WTC11 (cell line): ENCODE measurements at regions not wholly inside any gene's neighbourhood (a gene's known extent, or its start where the extent isn't known, plus 50 kb on each side); places are given as distances from the start of the nearest gene placed in this dataset.

ENCODE experiments used
- ATAC-seq: fragments of 200-7000 bp; cut with Tn5 transposase; 2 replicates; pipeline ENCODE4 v1.10.0; 2021; ENCODE audit warnings: mild to moderate bottlenecking, moderate library complexity
- CTCF ChIA-PET: fragments of 300-600 bp; sonication (Branson Sonifier 250); formaldehyde crosslinking; loops from one replicate; lab custom pipeline; 2021; ENCODE audit warnings: antibody characterized with exemption; lab: Charles Lee
- POLR2A ChIA-PET: fragments of 350-600 bp; sonication (Branson Sonifier 250); formaldehyde crosslinking; loops from one replicate; lab custom pipeline; 2021; ENCODE audit warnings: antibody characterized with exemption; lab: Charles Lee
- DNase-seq: peaks from one replicate; pipeline ENCODE4 v3.0.0; 2021; ENCODE audit warnings: low spot score
- H3K27ac Mint-ChIP-seq: 2 replicates; pipeline ENCODE4 v1.8.0; 2021; ENCODE audit warnings: mixed read lengths
- H3K27me3 Mint-ChIP-seq: 2 replicates; pipeline ENCODE4 v1.8.0; 2021; ENCODE audit warnings: low read depth, mild to moderate bottlenecking, moderate library complexity, mixed read lengths
- H3K36me3 Mint-ChIP-seq: 2 replicates; pipeline ENCODE4 v1.8.0; 2021; ENCODE audit warnings: mixed read lengths
- H3K4me1 Mint-ChIP-seq: 2 replicates; pipeline ENCODE4 v1.8.0; 2022; ENCODE audit warnings: mixed read lengths
- H3K4me3 Mint-ChIP-seq: 2 replicates; pipeline ENCODE4 v1.8.0; 2021; ENCODE audit warnings: mild to moderate bottlenecking, moderate library complexity, mixed read lengths
- H3K9me3 Mint-ChIP-seq: 2 replicates; pipeline ENCODE4 v1.8.0; 2021; ENCODE audit warnings: mixed read lengths
- ATF3 ChIP-seq: sonication (generic); formaldehyde crosslinking; conservative IDR thresholded peaks from 2 replicates; pipeline ENCODE4 v1.8.1; 2022; ENCODE audit warnings: mild to moderate bottlenecking, missing genetic modification reagents
- CDX4 ChIP-seq: fragments of 250-450 bp; sonication (Bioruptor Pico); IDR thresholded peaks from 2 replicates; pipeline ENCODE4 v1.9.0; 2021; ENCODE audit warnings: moderate library complexity, mild to moderate bottlenecking, inconsistent platforms, borderline replicate concordance
- ELF4 ChIP-seq: sonication (generic); formaldehyde crosslinking; IDR thresholded peaks from 2 replicates; pipeline ENCODE4 v1.8.1; 2022; ENCODE audit warnings: low read depth, mild to moderate bottlenecking, moderate library complexity, missing genetic modification reagents
- IRF1 ChIP-seq: sonication (generic); formaldehyde crosslinking; IDR thresholded peaks from 2 replicates; pipeline ENCODE4 v1.8.0; 2023; ENCODE audit warnings: missing genetic modification reagents
- IRF2 ChIP-seq: sonication (generic); formaldehyde crosslinking; IDR thresholded peaks from 2 replicates; pipeline ENCODE4 v1.8.0; 2022; ENCODE audit warnings: low read depth, missing genetic modification reagents, borderline replicate concordance
- RORB ChIP-seq: fragments of 250-450 bp; sonication (Bioruptor Pico); IDR thresholded peaks from 2 replicates; pipeline ENCODE4 v1.9.0; 2021; ENCODE audit warnings: mild to moderate bottlenecking
- TCF7 ChIP-seq: sonication (generic); formaldehyde crosslinking; IDR thresholded peaks from 2 replicates; pipeline ENCODE4 v1.8.0; 2022; ENCODE audit warnings: mild to moderate bottlenecking, low read depth, missing genetic modification reagents, moderate library complexity
- TP53 ChIP-seq: sonication (generic); formaldehyde crosslinking; IDR thresholded peaks from 2 replicates; pipeline ENCODE4 v1.8.1; 2023; ENCODE audit warnings: mild to moderate bottlenecking, missing genetic modification reagents
- USF1 ChIP-seq: sonication (generic); formaldehyde crosslinking; IDR thresholded peaks from 2 replicates; pipeline ENCODE4 v1.8.0; 2022; ENCODE audit warnings: mild to moderate bottlenecking, missing genetic modification reagents
- USF2 ChIP-seq: sonication (generic); formaldehyde crosslinking; IDR thresholded peaks from 2 replicates; pipeline ENCODE4 v1.8.1; 2023; ENCODE audit warnings: mild to moderate bottlenecking, missing genetic modification reagents, moderate library complexity
- ZNF121 ChIP-seq: sonication (generic); formaldehyde crosslinking; IDR thresholded peaks from 2 replicates; pipeline ENCODE4 v1.8.0; 2023; ENCODE audit warnings: missing genetic modification reagents
- ZNF281 ChIP-seq: sonication (generic); formaldehyde crosslinking; IDR thresholded peaks from 2 replicates; pipeline ENCODE4 v1.8.0; 2023; ENCODE audit warnings: mild to moderate bottlenecking, missing genetic modification reagents
- ZNF423 ChIP-seq: fragments of 250-450 bp; sonication (Bioruptor Pico); IDR thresholded peaks from 2 replicates; pipeline ENCODE4 v2.1.2; 2022; ENCODE audit warnings: mild to moderate bottlenecking, moderate library complexity

- no peak for TF ChIP-seq IRF2
- TF ChIP-seq ZNF121 (CRISPR knock-in tag) = no peak
- TF ChIP-seq TCF7 (CRISPR knock-in tag) = no peak
- no peak for TF ChIP-seq ATF3 (CRISPR knock-in tag)
- no peak for TF ChIP-seq ELF4 (CRISPR knock-in tag)
- no peak for TF ChIP-seq ZNF281 (CRISPR knock-in tag)
- no peak for TF ChIP-seq CDX4 (CRISPR knock-in tag)
- no peak for TF ChIP-seq RORB
- TF ChIP-seq USF1 = no peak
- TF ChIP-seq ZNF423 = no peak
- TF ChIP-seq TP53 (CRISPR knock-in tag) = no peak
- TF ChIP-seq USF2 = no peak
- no peak for TF ChIP-seq IRF1 (CRISPR knock-in tag)
- TF ChIP-seq, all 79 proteins: peak for 0
- ATAC-seq (no peak), DNase-seq (no peak)
- peaks cover 4% of the 10 kb centered on the region; the same call in 1 of the 2 replicates for H3K4me1 Mint-ChIP-seq
- ChIA-PET POLR2A (no interaction called here), CTCF (interaction anchor here (1.2 to 1.4 kb wide), 2 partner anchors 12 to 31 kb away, joined by 5 to 6 read pairs; no protein-coding TSS in a partner anchor)
- H3K9me3 Mint-ChIP-seq = no peaks in the 10 kb centered on the region
- H3K4me3 Mint-ChIP-seq = no peak overlapping the region
- no peaks in the 10 kb centered on the region for H3K36me3 Mint-ChIP-seq
- no peak overlapping the region for H3K27ac Mint-ChIP-seq
- H3K27me3 Mint-ChIP-seq = no peaks in the 10 kb centered on the region
Measured at GRCh38 chr3:13123013-13123654, 49.9 kb upstream of the IQSEC1 start.
